HCT116 (cell line): ENCODE measurements at regions not wholly inside any gene's neighbourhood (a gene's known extent, or its start where the extent isn't known, plus 50 kb on each side); places are given as distances from the start of the nearest gene placed in this dataset.

Source experiments
- ATAC-seq: fragments of 200-7000 bp; cut with Tn5 transposase; 2 replicates; pipeline ENCODE4 v1.9.1; 2020; ENCODE audit warnings: mild to moderate bottlenecking, moderate library complexity
- BruUV-seq: library from RNA; stranded (reverse); fragments of 400-500 nt; replicated peaks from 2 replicates; lab custom pipeline; 2021; lab: Mats Ljungman, UMichigan
- CTCF ChIA-PET: fragments of 300-600 bp; sonication (Branson Sonifier 250); formaldehyde crosslinking; loops from one replicate; lab custom pipeline; 2021; ENCODE audit warnings: antibody characterized with exemption; lab: Charles Lee
- POLR2A ChIA-PET: fragments of 300-600, 350-600 bp; sonication (Branson Sonifier 250); formaldehyde crosslinking; loops from one replicate; lab custom pipeline; 2021; ENCODE audit warnings: antibody characterized with exemption; lab: Charles Lee
- RAD21 ChIA-PET, 2 experiments: fragments of 300-600 bp; sonication (Branson Sonifier 250); formaldehyde crosslinking; loops; one replicate each; lab custom pipeline; 2023; ENCODE audit warnings: low total read pairs in 2 of 2; ENCODE audit not compliant: uncharacterized antibody in 2 of 2, unreplicated experiment in 2 of 2, low non-redundant PET in 1 of 2; lab: Charles Lee
- DNase-seq: peaks from one replicate; pipeline ENCODE4 v3.0.0-alpha.2; 2010; ENCODE audit warnings: low read depth, low spot score
- H2AFZ ChIP-seq: fragments of 200-600 bp; shearing (Covaris generic), sonication (generic); 2 replicates; pipeline ENCODE4 v1.6.1; 2017; ENCODE audit warnings: low read depth, mixed run types, mixed read lengths, antibody characterized with exemption, low read length; ENCODE audit not compliant: poor library complexity, severe bottlenecking
- H3K27ac ChIP-seq: 2 replicates; pipeline ENCODE4 v1.5.1; 2012; ENCODE audit warnings: low read depth, low read length
- H3K27me3 ChIP-seq: fragments of 200-600 bp; sonication (generic); 2 replicates; pipeline ENCODE4 v1.6.1; 2016; ENCODE audit warnings: mixed run types, low read length, mixed read lengths; ENCODE audit not compliant: insufficient read depth
- H3K36me3 ChIP-seq, 2 experiments: fragments of 200-500 bp in 1 of 2; fragments of 200-600 bp in 1 of 2; sonication (Bioruptor generic) in 1 of 2; sonication (generic) in 1 of 2; 2 replicates each; pipeline versions ENCODE4 v1.5.1 to v1.6.1; 2014 to 2016; ENCODE audit warnings: low read length in 2 of 2, inconsistent platforms in 1 of 2, mixed read lengths in 1 of 2, mixed run types in 1 of 2; ENCODE audit not compliant: insufficient read depth in 2 of 2, control insufficient read depth in 1 of 2
- H3K4me1 ChIP-seq, 2 experiments: fragments of 200-600 bp in 1 of 2; sonication (generic) in 1 of 2; 2 replicates each; pipeline versions ENCODE4 v1.5.1 to v1.6.1; 2012 to 2017; ENCODE audit warnings: low read length in 2 of 2, inconsistent platforms in 1 of 2, mild to moderate bottlenecking in 1 of 2, mixed read lengths in 1 of 2, mixed run types in 1 of 2, moderate library complexity in 1 of 2; ENCODE audit not compliant: insufficient read depth in 2 of 2, control insufficient read depth in 1 of 2
- H3K4me2 ChIP-seq: fragments of 200-600 bp; sonication (generic); 2 replicates; pipeline ENCODE4 v1.6.1; 2017; ENCODE audit warnings: mixed run types, low read length, mixed read lengths
- H3K4me3 ChIP-seq, 2 experiments: fragments of 200-600 bp in 1 of 2; sonication (generic) in 1 of 2; replicated peaks in 1 of 2; 2 replicates each; pipeline ENCODE4 v1.5.1; 2011 to 2016; ENCODE audit warnings: low read length in 2 of 2, control low read depth in 1 of 2, low read depth in 1 of 2, mild to moderate bottlenecking in 1 of 2, mixed read lengths in 1 of 2, mixed run types in 1 of 2
- H3K79me2 ChIP-seq: fragments of 200-600 bp; sonication (generic); 2 replicates; pipeline ENCODE4 v1.6.1; 2017; ENCODE audit warnings: mild to moderate bottlenecking, mixed run types, low read length, moderate library complexity, mixed read lengths; ENCODE audit not compliant: insufficient read depth
- H3K9ac ChIP-seq: fragments of 200-600 bp; sonication (generic); 2 replicates; pipeline ENCODE4 v1.6.1; 2016; ENCODE audit warnings: low read length, mixed read lengths
- H3K9me2 ChIP-seq: fragments of 200-600 bp; sonication (generic), shearing (Covaris generic); 2 replicates; pipeline ENCODE4 v1.6.1; 2017; ENCODE audit warnings: mixed run types, mild to moderate bottlenecking, moderate library complexity; ENCODE audit not compliant: insufficient read depth
- H3K9me3 ChIP-seq, 2 experiments: fragments of 200-500 bp in 1 of 2; fragments of 200-600 bp in 1 of 2; sonication (Bioruptor generic) in 1 of 2; sonication (generic) in 1 of 2; 2 replicates each; pipeline ENCODE4 v1.6.1; 2014 to 2017; ENCODE audit warnings: low read length in 2 of 2, mixed read lengths in 2 of 2, inconsistent platforms in 1 of 2, low read depth in 1 of 2, mild to moderate bottlenecking in 1 of 2, mixed run types in 1 of 2, moderate library complexity in 1 of 2; ENCODE audit not compliant: control insufficient read depth in 1 of 2, insufficient read depth in 1 of 2
- H4K20me1 ChIP-seq: fragments of 200-600 bp; sonication (generic), shearing (Covaris generic); 2 replicates; pipeline ENCODE4 v1.6.1; 2017; ENCODE audit warnings: mixed run types, mild to moderate bottlenecking, moderate library complexity; ENCODE audit not compliant: insufficient read depth
- ATF3 ChIP-seq: IDR thresholded peaks from 2 replicates; pipeline ENCODE4 v1.6.1; 2012
- CBX3 ChIP-seq: IDR thresholded peaks from 2 replicates; pipeline ENCODE4 v1.6.1; 2012; ENCODE audit warnings: low read depth
- CEBPB ChIP-seq: IDR thresholded peaks from 2 replicates; pipeline ENCODE4 v1.6.1; 2012; ENCODE audit warnings: low read depth
- CTCF ChIP-seq, 3 experiments: fragments of 200-600 bp in 1 of 3; sonication (generic) in 1 of 3; IDR thresholded peaks in 2 of 3; conservative IDR thresholded peaks in 1 of 3; 2 replicates each; pipeline ENCODE4 v1.5.1; 2012 to 2017; ENCODE audit warnings: low read depth in 2 of 3, low read length in 2 of 3, antibody characterized with exemption in 1 of 3, borderline replicate concordance in 1 of 3, control low read depth in 1 of 3, mild to moderate bottlenecking in 1 of 3, mixed read lengths in 1 of 3, mixed run types in 1 of 3, moderate library complexity in 1 of 3; ENCODE audit not compliant: insufficient read depth in 1 of 3
- EGR1 ChIP-seq: IDR thresholded peaks from 2 replicates; pipeline ENCODE4 v1.6.1; 2012; ENCODE audit warnings: low read depth
- ELF1 ChIP-seq: IDR thresholded peaks from 2 replicates; pipeline ENCODE4 v1.6.1; 2012; ENCODE audit warnings: low read depth, borderline replicate concordance
- EZH2 ChIP-seq: fragments of 200-600 bp; sonication (generic); IDR thresholded peaks from 2 replicates; pipeline ENCODE4 v1.6.1; 2017; ENCODE audit warnings: antibody characterized with exemption, mixed run types
- EZH2phosphoT487 ChIP-seq: fragments of 200-600 bp; IDR thresholded peaks from 2 replicates; pipeline ENCODE4 v1.6.1; 2018; ENCODE audit warnings: antibody characterized with exemption, borderline replicate concordance
- JUND ChIP-seq: IDR thresholded peaks from 2 replicates; pipeline ENCODE4 v1.6.1; 2012
- MAX ChIP-seq: IDR thresholded peaks from 2 replicates; pipeline ENCODE4 v1.6.1; 2012
- POLR2A ChIP-seq: IDR thresholded peaks from 2 replicates; pipeline ENCODE4 v1.7.0; 2011; ENCODE audit warnings: borderline replicate concordance; ENCODE audit not compliant: insufficient read depth, insufficient read length; ENCODE audit errors: extremely low read depth
- POLR2AphosphoS5 ChIP-seq: IDR thresholded peaks from 2 replicates; pipeline ENCODE4 v1.6.1; 2011; ENCODE audit warnings: mild to moderate bottlenecking, low read depth, low read length, moderate library complexity
- RAD21 ChIP-seq: IDR thresholded peaks from 2 replicates; pipeline ENCODE4 v1.6.1; 2012; ENCODE audit warnings: low read depth, mild to moderate bottlenecking
- YY1 ChIP-seq: IDR thresholded peaks from 2 replicates; pipeline ENCODE4 v1.6.1; 2011; ENCODE audit warnings: low read length, low read depth, moderate library complexity, mild to moderate bottlenecking; ENCODE audit not compliant: insufficient replicate concordance; ENCODE audit errors: extremely low read depth
- ZFX ChIP-seq: fragments of 450-650 bp; IDR thresholded peaks from 2 replicates; pipeline ENCODE4 v1.6.1; 2017
- ZNF274 ChIP-seq: fragments of 200-500 bp; sonication (Bioruptor generic); IDR thresholded peaks from 2 replicates; pipeline ENCODE4 v1.6.1; 2014; ENCODE audit warnings: mild to moderate bottlenecking, low read depth, low read length, inconsistent platforms
- intact Hi-C: fragments of 100-400 bp; cut with micrococcal nuclease; formaldehyde crosslinking; loops from 2 replicates; pipeline ENCODE4 v1.10.0; 2022

- no peaks in the 10 kb centered on the region for H3K9me2 ChIP-seq
- H4K20me1 ChIP-seq, result no peaks in the 10 kb centered on the region
- H3K79me2 ChIP-seq, result no peaks in the 10 kb centered on the region
- ChIA-PET POLR2A (no interaction called here), CTCF (no interaction called here), RAD21 (no interaction called here)
- DNase-seq (no peak), ATAC-seq (no peak)
- intact Hi-C loops, result loop anchor here (2.0 kb wide), 1 partner anchor 35 kb away; no protein-coding TSS in a partner anchor
- no peak overlapping the region for H3K4me2 ChIP-seq
- no peak overlapping the region for H3K27ac ChIP-seq
- no peak overlapping the region for H3K9ac ChIP-seq
- TF ChIP-seq CBX3, result no peak
- no peak for TF ChIP-seq EGR1
- TF ChIP-seq ZFX, result no peak
- TF ChIP-seq ZNF274, result no peak
- TF ChIP-seq JUND, result no peak
- no peak for TF ChIP-seq EZH2phosphoT487
- no peak for TF ChIP-seq ELF1
- no peak for TF ChIP-seq CEBPB
- TF ChIP-seq POLR2AphosphoS5, result no peak
- no peak for TF ChIP-seq EZH2
- TF ChIP-seq ATF3, result no peak
- no peak for TF ChIP-seq POLR2A
- no peak for TF ChIP-seq YY1
- no peak for TF ChIP-seq CTCF (IDR thresholded peaks at IDR 0.05 in 2 of 3, conservative IDR thresholded peaks at IDR 0.05 in 1 of 3; ENCODE audit: borderline replicate concordance in 1 of 3, insufficient read depth in 1 of 3, low read depth in 2 of 3, low read length in 2 of 3)
- TF ChIP-seq MAX, result no peak
- TF ChIP-seq RAD21, result no peak
- no peaks in the 10 kb centered on the region for H3K9me3 ChIP-seq
- H3K27me3 ChIP-seq, result peaks cover 14% of the 10 kb centered on the region; the same call in 1 of the 2 replicates
- no TSS peak for BruUV-seq
- no peaks in the 10 kb centered on the region for H3K36me3 ChIP-seq
- no peak overlapping the region for H2AFZ ChIP-seq
- no peaks in the 10 kb centered on the region for H3K4me1 ChIP-seq
- H3K4me3 ChIP-seq, result no peak overlapping the region
Measured at GRCh38 chr5:167778228-167778627, 513.2 kb upstream of the WWC1 start.
